Tongue (tissue), 1 donor: ENCODE measurements at regions not wholly inside any gene's neighbourhood (a gene's known extent, or its start where the extent isn't known, plus 50 kb on each side); places are given as distances from the start of the nearest gene placed in this dataset.

Source experiments
- DNase-seq: peaks from one replicate; pipeline ENCODE4 v3.0.0-alpha.2; 2015

DNA sequence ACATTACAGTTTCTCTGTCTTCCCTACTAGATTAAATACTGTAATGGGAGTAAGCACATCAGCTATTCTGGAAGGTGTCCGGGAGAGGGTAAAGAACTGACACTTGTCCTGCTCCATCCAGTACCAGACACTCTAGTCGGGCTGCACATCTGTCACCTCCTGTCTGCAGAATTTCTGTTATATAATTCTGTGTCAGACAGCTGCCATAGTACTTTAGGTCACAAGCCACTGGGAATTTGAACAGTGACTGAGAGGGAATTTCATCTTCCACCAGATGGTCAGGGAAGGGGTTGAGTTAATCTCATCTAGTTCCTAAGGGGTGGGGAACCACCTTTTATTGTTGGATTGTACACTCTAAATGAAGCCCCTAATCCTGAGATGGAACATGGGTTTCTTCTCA lies 58.6 kb upstream of the NUDT7 start:
- no peak for DNase-seq

DNA sequence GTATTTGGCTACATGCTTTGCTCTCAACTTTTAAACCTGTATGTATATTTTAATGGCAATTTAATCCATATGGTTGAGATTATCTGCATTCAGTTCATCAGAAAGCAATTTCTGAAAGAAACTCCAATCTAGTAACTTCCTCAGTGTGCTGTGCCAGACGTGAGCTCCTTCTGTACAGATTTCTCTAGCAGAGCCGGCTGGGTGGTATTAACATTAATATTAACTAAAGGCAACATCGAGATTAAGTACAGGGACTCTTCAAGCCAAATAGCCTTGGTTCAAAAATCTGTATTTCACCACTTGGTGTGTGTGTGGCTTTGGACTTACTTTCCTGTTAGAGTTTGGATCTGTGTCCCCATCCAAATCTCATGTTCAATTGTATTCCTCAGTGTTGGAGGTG lies 55.5 kb upstream of the NUDT7 start:
- no peak for DNase-seq

DNA sequence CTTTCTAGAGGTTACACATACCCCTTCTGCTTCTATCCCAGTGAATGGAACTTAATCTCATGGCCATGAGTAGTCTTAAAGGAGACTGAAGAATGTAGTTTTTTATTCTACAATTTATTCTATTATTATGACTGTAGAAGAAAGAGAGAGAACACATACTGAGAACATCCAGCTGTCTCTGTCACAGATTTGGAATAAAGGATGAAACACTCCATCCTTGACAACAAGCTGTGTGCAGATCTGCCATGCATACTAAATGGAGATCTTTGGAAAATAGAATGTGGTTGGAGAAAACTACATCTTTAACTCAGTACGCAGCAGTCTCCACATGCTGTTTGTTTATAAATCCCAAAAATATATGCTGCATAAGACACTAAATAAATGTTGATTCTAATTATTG lies 54.1 kb upstream of the NUDT7 start:
- DNase-seq: no peak

DNA sequence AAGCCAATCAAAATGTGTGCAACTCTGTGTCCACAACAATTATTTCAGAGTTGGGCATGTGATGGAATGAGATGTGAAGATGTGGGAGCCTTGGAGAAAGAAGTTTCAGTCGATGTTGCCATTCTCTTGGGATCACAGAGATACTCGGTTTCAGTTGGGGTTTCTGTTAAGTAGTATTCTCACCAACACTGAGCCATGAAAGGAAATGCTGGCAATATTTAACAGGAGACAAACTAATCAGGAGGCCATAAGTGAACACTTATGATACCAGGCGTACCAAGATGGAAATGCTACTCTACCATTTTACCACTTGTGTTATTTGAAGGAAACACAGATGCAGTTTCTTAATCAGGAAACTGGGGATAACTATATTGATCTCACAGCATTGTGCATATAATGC lies 53.3 kb upstream of the NUDT7 start:
- DNase-seq: no peak
